DMS 273 treated with DMSO at 0.1 percent for 48 hours (cell line): ENCODE measurements at regions not wholly inside any gene's neighbourhood (a gene's known extent, or its start where the extent isn't known, plus 50 kb on each side); places are given as distances from the start of the nearest gene placed in this dataset.
A peak's percentile ranks its signal among the peaks of the same experiment; 100 is the strongest.

Source experiments
- DNase-seq: peaks from one replicate; lab custom pipeline; 2025; lab: John Stamatoyannopoulos, UW

DNA sequence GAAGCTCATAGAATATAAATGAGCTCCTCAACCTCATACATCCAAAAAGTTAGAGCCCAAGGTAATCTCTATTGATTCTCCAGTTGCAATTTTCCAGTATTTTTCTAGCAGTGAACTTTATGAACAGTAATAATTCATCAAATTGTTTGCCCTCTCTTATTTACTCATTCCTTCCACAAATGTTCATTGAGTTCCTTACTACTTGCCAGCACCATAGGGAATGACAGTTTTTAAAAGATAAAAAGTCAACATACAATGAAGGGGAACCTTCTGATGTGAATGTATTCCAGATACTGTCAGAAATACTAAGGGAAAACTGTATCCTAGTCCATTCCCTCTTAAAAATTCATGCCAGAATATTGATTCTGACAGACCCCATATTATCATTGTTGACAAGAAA is 277.0 kb upstream of the C1orf87 start:
- DNase-seq: no peak

DNA sequence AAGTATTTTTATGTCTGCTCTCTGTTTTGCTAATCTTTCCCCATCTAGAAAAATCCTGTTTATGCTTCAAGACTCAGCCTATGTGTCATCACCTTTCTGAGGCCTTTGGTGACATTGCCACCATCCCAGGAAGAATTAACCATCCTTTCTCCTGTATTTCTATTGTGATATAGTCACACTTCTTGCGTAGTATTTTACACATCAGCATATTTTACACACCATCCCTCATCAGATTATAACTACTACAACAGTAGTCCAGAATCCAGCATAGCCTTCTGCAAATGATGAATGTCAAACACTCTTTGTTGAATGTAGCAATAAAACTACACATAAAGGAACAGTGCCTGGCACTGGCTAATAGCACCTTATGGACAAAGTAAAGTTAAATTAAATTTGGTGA is 275.3 kb upstream of the C1orf87 start:
- DNase-seq: no peak

DNA sequence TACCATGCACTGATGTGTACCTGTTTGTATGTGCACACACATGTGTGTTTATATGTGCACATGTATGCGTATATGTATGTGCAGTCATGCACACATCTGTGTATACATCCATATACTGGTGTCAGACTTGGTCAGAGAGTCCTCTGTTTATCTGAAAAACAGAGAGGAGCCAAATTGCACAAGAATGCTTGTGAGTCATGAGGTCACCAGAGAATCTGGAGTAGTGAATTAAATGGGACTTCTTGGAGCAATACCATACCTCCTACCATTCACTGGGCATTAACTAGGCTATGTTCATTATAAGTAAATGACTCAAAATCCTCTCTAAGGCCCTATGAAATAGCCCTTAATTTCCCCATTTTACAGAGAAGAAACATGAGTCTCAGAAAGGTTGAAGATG is 272.1 kb upstream of the C1orf87 start:
- no peak for DNase-seq

DNA sequence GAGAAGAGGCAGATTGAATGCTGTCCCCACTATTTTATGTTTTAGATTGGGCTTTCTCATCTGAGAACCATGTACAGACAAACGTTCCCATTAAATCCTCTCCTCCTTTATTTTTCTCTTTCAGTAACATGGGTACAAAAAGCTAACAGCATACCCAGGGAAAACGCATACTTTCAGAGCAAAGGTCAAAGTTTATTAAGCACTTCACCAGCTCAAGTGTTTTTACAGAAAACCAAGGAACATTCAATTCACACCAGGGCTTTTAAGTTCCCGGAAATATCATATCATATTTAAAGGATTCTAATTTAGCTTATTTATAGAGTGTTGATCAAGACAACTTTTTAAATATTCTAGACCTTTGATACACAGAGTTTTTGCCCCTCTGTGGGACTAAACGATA is 271.5 kb upstream of the C1orf87 start:
- DNase-seq: no peak

DNA sequence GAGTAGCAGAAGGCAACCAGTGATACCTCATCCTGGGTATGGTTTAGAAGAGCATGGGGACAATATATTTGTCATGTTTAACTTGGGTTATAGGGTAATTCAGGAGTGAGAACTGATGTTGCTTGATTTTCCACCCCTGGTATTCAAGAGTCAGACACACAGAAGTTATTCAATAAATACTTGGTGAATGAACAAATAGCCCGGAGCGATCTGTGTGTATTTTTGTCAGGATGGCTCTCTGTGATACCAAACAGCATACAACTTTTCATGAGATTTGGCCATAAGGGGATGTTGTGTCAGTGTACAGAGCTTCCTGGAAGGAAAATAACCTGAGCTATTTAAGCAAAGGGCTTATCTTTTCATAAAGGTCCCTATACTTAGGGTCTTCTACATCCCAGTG is 270.2 kb upstream of the C1orf87 start:
- DNase-seq: no peak

DNA sequence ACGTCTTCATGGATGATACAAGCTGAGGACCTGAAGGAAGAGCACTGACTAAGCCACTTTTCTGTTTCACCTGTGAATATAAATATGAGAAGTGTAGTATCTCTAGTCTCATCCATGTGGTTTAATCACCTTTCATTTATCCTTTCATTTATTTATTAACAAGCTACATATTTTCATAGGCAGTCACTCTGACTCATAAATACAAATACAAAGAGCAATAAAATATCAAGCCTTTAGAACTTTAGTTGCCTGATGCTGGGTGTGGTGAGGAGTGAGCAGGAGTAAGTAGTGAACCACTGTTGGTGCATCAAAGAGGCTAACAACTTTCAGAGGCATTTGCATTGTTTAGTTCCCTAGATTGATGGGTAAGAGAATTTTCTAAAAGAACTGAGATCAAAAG is 269.0 kb upstream of the C1orf87 start:
- no peak for DNase-seq

DNA sequence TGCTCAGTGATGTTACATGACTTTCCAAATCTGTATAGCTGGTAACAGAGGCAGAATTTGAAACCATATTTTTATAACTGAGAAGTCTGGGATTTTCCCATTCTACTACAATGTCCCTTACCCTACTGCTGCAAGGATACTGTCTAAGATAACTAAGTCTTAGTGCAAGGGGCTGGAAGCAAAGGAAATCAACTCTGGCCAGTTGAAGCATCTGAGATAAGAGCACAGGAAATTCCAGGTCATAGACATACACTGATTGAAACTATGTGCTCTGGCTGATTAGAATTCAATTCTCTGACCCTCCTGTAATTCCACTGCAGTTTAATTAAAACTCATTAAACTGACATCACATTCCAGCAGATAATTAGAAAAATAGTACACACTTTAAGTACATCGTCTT is 267.7 kb upstream of the C1orf87 start:
- DNase-seq: no peak

DNA sequence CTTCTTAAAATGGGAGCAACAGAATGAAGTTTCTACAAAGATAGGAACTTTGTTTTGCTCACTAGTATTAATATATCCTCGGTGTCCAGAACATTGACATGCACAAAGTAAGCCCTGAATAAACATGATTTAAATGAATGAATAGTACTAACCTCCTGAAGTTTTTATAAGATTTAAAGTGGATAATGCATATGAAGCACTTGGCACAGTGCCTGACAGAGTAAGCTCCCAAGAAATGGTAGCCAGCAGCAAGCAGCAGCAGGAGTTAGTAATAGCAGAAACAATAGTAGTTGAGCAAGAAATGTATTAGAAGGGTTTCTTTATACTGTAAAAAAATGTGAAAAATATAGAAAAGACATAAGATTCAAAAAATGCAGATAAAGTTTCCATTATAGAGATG is 258.1 kb upstream of the C1orf87 start:
- DNase-seq: no peak

DNA sequence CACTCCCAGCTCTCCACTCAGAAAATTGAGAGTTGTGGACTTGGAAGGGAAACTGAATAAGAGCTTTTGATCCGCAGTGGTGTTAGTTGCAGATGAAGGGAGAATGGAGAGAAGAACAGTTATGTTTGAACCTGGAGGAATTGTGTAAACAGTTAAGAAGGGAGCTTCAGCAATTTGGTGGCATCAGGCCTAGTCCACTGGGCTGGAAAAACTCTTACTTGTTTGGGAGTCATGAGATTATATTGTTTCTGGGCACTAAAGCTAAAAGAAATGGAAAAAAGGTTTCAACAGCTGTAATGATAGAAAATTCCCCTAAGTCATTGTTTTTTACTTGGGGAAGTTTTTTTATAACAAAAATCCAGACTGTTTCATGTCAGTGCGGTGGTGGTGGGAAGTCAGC is 256.1 kb upstream of the C1orf87 start:
- no peak for DNase-seq

DNA sequence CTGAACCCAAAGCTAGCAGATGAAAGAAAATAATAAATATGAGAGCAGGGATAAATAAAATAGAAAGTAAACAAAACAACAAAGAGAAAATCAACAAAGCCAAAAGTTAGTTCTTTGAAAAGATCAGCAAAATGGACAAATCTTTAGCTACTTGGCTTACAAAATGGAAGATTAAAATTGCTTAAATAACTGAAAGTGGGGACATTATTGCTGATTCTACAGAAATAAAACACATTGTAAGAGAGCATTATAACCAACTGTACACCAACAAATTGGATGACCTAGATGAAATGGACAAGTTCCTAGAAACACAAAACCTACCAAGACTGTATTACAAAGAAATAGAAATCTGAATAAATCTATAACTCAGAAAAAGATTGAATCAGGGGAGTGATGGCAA is 238.3 kb upstream of the C1orf87 start:
- DNase-seq: no peak

DNA sequence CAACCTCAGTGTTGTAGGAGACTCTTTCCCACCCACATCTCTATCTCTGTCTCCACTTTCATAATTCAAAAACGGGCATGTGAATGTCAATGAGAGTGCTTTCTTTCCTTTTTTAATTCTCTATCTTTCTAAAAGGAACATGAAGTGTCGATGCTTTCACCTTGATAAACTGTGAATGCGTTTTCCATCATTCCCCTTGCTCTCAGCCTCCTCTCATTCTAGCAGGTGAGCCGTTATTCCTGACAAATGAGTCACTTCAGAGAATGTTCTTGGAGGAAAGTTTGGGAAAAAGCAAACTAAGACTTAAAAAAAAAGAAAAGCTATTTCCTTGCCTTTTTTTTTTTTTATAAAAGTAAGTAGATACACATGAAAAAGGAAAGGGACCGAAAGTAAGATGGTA is 226.0 kb upstream of the C1orf87 start:
- no peak for DNase-seq

DNA sequence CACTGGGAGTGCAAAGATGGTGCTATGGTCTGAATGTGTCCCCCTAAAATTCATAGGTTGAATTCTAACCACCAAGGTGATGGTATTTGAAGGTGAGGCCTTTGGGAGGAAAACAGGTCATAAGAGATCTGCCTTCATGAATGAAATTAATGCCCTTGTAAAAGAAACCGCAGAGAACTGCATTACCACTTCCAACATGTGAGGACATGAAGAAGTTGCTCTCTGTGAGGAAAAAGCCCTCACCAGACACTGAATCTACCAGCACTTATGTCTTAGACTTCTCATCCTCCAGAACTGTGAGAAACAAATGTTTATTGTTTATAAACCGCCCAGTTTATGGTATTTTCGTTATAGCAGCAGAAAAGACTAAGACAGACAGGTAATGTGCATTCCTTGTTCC is 224.7 kb upstream of the C1orf87 start:
- DNase-seq: no peak

DNA sequence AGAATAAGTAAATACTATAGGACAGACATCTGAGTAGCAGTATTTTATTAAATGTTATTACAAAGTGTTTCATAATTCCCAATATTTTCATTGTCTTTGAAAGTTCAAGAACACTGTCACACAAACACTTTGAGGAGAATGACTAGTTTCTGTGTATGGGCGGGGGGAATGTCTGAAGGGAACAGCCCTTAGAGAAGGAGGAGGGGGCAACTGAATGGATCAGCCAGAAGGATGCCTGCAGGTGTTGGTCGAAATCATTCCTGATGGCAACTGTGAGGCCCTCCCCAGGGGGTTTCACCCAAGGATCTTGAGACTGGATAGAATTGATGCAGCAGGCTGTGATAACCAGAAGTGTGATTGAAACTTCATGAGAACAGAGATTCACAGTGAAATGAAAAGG is 223.2 kb upstream of the C1orf87 start:
- DNase-seq: no peak

DNA sequence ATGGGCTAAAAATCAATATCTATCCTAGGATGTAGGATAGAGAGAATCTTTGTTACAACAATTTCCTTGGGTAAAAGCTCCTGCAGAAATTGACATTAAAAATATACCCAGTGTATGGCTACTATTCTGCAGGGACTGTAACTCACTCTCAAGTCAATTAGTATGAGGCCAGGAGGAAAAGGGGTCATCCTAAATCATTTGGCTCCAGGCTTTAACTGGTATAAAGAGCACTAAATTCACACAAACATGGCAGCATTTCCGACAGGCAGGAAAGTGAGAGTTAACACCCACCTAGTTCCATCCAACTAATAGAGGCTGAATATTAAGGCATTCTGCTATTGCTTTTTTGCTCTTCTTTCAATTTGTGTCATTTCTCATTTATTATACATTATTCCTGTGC is 218.6 kb upstream of the C1orf87 start:
- DNase-seq: no peak

DNA sequence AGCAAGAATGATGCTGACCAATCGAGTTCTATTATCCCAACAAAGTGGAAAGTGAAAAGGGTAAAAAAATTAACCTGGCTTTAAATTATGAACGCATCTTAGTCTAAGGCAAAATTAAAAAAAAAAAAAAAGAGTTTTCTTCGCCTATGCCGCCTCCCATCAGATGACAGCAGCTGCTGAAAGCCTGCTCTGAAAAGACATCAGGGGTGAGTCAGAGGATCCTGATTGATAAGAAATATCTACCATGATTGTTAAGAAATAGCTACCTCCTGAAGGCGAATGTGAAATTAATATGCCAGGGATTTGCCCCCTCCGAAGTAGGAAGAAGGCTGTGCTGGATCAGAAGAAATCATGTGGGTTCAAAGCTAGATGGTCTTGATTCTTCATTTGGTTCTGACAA is 216.8 kb upstream of the C1orf87 start:
- DNase-seq: no peak

DNA sequence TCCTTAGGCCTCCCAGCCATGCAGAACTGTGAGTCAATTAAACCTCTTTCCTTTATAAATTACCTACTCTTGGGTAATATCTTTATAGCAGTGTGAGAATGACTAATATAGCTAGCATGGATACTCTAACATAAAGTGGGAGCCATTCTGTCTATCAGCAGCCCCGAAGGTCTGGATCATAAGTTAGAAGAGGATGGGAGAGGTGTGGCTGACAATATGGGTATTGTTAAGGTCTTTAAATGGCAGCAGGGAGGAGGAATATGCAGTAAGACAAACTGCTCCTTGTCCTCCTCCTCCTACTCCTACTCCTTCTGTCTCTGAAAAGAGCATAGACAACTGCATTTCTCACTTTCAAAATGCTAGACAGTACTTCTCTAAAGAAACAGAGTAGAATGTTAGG is 214.0 kb upstream of the C1orf87 start:
- no peak for DNase-seq

DNA sequence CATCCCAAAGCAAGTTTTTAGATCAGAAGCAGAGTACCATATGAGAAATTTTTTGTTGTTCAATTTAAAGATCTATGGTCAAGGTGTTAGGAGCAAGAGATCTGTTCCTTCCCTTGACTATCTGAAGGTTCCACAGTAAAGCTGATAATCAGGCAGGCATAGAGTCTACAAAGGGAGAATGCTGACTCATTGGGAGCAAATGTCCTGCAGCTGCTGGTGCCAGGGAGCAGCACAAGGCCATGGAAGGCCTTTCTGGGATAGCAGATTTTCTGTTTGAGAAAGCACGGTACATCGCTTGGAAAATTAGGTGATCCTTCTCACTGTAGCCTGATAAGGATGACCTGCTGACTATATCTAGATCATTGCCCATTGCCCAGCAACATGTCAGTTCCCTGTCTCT is 210.1 kb upstream of the C1orf87 start:
- DNase-seq: no peak

DNA sequence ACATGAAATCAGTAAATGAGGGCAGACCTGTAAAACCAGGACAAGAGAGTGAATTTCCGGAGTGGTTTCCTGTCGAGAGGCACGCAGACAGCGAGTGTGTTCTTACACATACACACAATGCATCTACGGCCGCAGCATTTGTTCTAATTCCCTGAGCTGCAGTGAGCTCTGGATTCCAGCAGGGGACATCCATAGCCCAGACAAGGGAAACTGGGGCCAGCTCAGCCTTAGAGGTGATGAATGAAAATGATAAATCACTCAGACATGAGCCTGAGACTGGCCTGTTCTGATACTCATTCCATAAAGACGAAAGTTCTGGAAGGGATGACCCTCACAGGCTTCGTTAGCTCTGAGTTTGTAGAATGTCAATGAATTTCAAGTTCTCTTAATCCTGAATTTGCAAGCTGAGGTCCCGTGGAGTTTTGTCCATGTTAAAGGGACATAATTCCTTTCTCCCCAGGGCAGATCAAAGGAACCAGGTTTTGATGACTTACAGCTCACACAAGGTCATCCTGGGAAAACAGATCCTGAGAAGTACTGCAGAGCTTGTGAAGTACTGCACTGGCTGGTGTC is 207.9 kb upstream of the C1orf87 start:
- DNase-seq: peak; percentile 78

DNA sequence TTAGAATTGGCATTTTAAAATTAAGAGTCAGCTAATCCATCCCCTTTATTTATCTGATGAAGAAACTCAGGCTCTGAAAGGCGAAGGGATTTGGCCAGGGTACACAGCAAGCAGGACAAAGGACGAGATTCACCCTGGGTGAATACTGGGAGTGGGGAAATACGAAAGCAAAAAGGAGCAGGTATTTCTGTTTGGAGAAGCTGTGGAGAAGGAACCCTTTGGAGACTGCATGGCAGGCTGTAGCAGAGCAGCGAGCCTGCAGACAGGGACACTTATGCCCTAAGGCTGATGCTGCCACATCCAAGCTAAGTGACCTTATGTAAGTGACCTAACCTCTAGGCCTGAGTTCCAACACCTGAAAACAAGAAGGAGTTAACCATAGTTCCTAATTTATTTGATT is 207.2 kb upstream of the C1orf87 start:
- no peak for DNase-seq

DNA sequence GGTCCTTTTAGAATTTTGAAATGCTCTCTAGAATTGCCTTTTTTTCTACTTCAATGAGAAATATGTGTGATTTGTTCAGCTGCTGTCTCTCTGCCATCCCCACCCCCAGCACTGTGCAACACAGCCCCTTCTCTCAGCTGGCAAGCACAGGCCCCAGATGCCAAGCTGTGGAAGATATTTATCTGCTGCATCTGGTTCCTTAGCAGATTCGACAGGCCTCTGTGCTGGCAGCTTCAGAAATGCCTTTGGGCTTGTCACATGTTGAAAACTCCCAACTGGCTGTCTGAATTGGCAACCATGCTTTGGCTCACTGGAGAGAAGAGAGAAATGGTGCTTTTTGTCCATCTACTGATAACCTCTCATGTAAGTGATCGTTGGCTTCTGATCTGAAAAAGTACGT is 206.7 kb upstream of the C1orf87 start:
- DNase-seq: peak; percentile 85

DNA sequence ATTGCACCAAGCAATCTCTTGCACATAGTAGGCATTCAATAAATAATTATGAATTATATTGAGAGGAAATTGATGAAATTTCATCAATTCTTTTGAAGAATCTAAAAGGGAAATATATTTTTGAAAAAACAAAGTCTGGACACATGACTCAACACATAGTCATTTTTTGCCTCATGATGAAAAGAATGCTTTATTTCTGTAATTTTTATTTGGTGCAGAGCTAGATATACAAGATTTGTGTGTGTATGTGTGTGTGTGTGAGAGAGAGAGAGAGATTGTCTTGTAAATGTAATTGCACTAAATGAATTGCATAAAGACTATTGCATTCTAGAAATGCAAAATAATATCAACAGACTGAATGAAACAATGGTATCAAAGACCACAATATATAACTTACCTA is 206.2 kb upstream of the C1orf87 start:
- DNase-seq: no peak

DNA sequence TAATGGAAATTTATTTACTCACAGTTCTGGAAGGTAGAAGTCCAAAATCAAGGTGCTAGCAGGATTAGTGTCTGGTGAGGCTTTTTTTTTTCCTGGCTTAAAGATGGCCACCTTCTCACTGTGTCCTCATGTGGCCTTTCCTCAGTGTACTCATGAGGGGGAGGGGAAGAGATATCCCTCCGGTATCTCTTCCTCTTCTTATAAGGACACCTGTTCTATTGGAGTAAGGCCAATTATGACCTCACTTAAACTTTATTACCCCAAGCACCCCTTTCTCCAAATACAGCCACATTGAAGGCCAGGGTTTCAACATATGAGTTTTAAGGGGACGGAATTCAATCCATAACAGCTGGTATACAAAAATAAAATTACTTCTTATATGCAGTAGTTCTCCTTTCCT is 203.7 kb upstream of the C1orf87 start:
- DNase-seq: peak; percentile 84

DNA sequence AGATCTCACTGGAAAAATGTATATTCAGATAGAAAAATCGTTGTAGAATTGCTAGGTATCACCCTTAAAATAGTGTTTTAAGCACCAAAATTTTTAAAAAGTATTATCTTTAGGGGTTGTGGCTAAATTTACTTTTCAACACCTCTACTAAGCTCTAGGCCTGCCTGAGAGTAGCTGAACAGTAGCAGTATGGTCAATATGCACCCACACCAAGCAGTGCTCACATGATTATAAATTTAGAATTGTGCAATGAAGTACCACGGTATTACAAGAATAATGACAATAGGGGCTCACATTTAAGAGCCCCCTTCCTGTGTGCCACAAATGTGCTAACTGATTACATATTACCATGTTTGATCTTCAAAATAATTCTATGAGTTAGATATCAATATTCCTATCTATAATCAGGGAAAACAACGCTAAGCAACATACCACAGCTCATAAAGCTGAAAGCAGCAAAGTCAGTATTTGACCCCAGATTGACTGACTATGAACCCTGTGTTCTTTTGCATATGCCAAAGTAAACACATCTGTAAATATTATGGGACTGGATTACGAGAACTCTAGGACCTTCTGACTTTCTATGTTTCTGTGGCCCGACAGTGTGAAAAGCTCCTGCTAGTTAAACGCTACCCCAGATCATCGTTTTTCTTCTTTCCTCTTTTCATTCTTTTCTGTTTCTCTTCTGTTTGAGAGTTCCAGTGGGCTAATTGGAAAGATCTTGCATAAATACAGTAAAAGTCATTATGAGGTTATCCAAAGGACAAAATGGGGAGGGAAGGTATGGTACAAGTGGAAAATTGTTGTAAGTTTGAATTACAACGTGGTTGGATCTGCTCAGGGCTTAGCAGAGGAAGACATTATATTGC is 201.1 kb upstream of the C1orf87 start:
- DNase-seq: no peak

DNA sequence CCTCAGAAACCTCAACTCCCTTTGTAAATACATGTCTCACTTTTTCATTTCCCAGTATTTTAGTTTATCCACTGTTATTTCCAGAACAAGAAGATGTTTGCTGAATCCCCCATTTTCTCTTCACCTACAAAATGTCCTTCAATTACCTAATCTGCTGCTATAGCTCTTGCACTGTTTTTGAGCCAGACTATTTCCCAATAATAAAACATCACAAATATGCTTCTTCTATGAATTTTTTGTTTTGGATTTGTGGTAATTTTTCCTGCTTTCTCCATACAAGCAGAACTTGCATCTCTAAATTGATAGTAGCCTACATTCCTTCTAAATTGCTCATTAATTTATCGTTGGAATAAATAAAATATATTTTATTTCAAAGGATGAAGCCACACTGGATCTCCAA is 199.6 kb upstream of the C1orf87 start:
- no peak for DNase-seq
